Adrenal gland (tissue), 5 donors: ENCODE measurements at regions not wholly inside any gene's neighbourhood (a gene's known extent, or its start where the extent isn't known, plus 50 kb on each side); places are given as distances from the start of the nearest gene placed in this dataset.

ENCODE experiments used
- CTCF ChIP-seq, 6 experiments: fragments of 450-650 bp in 4 of 6; fragments of 200-600 bp in 2 of 6; sonication (generic) in 1 of 6; IDR thresholded peaks; 1 replicate in 5 of 6; 2 replicates in 1 of 6; pipeline versions ENCODE4 v1.5.1 to v1.8.0; 2016 to 2021; ENCODE audit warnings: antibody characterized with exemption in 6 of 6, mild to moderate bottlenecking in 2 of 6, moderate library complexity in 1 of 6
- POLR2A ChIP-seq, 2 donors: fragments of 450-650 bp; IDR thresholded peaks; one replicate each; pipeline ENCODE4 v1.6.1; 2017; ENCODE audit warnings: antibody characterized with exemption in 2 of 2, mild to moderate bottlenecking in 2 of 2, moderate library complexity in 1 of 2
- donor health status: DM: no; HTN: no; CAD: no.

GRCh38 chr5:153276151-153276550, 214.3 kb upstream of the GRIA1 start:
- no peak for TF ChIP-seq POLR2A (IDR thresholded peaks at IDR 0.05)
- no peak for TF ChIP-seq CTCF (IDR thresholded peaks at IDR 0.05)
